ENCODE measurements at regions not wholly inside any gene's neighbourhood (a gene's known extent, or its start where the extent isn't known, plus 50 kb on each side); places are given as distances from the start of the nearest gene placed in this dataset.

- H2AFZ ChIP-seq (ENCODE audit: control insufficient read depth, low read depth, low read length), result no peak overlapping the region
- H3K36me3 ChIP-seq (ENCODE audit: control insufficient read depth in 2 of 2, insufficient read depth in 2 of 2, low read length in 1 of 2), result no peaks in the 10 kb centered on the region
- FAIRE-seq (no peak), DNase-seq (ENCODE audit: low read depth, low spot score) (no peak), ATAC-seq (no peak)
- H3K4me2 ChIP-seq (ENCODE audit: control insufficient read depth, insufficient read depth), result no peak overlapping the region
- ChIA-PET RAD21 (ENCODE audit: unreplicated experiment) (no interaction called here), CTCF (interaction anchor here (0.8 kb wide), 1 partner anchor 189 kb away, joined by 3 read pairs; no protein-coding TSS in a partner anchor), SMC1A (ENCODE audit: uncharacterized antibody, unreplicated experiment) (interaction anchor here (1.1 kb wide), 1 partner anchor 10 kb away, joined by 3 read pairs; no protein-coding TSS in a partner anchor), POLR2A (no interaction called here)
- H4K20me1 ChIP-seq (ENCODE audit: control insufficient read depth, insufficient read depth), result no peaks in the 10 kb centered on the region
- in situ Hi-C loops (cut with MboI), result no loop called here
- H3K9me3 ChIP-seq (replicated peaks; ENCODE audit: control insufficient read depth, insufficient read depth, low read length), result no peaks in the 10 kb centered on the region
- WGBS (ENCODE audit: insufficient coverage, insufficient replicate concordance, low lambda C conversion rate, missing lambda C conversion rate), result 48% methylated on average over 2 of the region's 2 CpGs
- H3K9ac ChIP-seq (ENCODE audit: control insufficient read depth, insufficient read depth, low read length), result no peak overlapping the region
- H3K4me3 ChIP-seq, result no peak overlapping the region
- no peaks in the 10 kb centered on the region for H3K79me2 ChIP-seq (ENCODE audit: control insufficient read depth, insufficient read depth, low read length)
- H3K27ac ChIP-seq (ENCODE audit: control insufficient read depth, insufficient read depth), result no peak overlapping the region
- intact Hi-C loops (cut with micrococcal nuclease; ENCODE audit: unreplicated experiment), result no loop called here
- H3K4me1 ChIP-seq (ENCODE audit: control insufficient read depth, insufficient read depth, low read length), result no peaks in the 10 kb centered on the region
- no peaks in the 10 kb centered on the region for H3K27me3 ChIP-seq (replicated peaks in 1 of 2; ENCODE audit: control insufficient read depth in 2 of 2, insufficient read depth in 2 of 2, low read length in 1 of 2)
- BruUV-seq (replicated peaks), result no TSS peak
- TF ChIP-seq ZBTB11 (CRISPR knock-in tag; IDR thresholded peaks at IDR 0.05) (no peak), RAD51 (IDR thresholded peaks at IDR 0.05) (no peak), STAT3 (IDR thresholded peaks at IDR 0.05; ENCODE audit: low read depth, low read length) (no peak), SPI1 (IDR thresholded peaks at IDR 0.05; ENCODE audit: borderline replicate concordance, insufficient read depth, low read depth, low read length) (no peak), SUZ12 (IDR thresholded peaks at IDR 0.05; ENCODE audit: unreplicated experiment) (no peak), POLR2AphosphoS2 (IDR thresholded peaks at IDR 0.05; ENCODE audit: low read depth, low read length) (no peak), SREBF2 (IDR thresholded peaks at IDR 0.05; ENCODE audit: low read length) (no peak), FOXM1 (IDR thresholded peaks at IDR 0.05; ENCODE audit: low read depth, low read length) (no peak), RELB (IDR thresholded peaks at IDR 0.05; ENCODE audit: low read depth) (no peak), HDGF (IDR thresholded peaks at IDR 0.05) (no peak), ZNF217 (IDR thresholded peaks at IDR 0.05) (no peak), TCF3 (IDR thresholded peaks at IDR 0.05; ENCODE audit: borderline replicate concordance, insufficient read depth, low read depth, low read length) (no peak), EGR1 (IDR thresholded peaks at IDR 0.05; ENCODE audit: borderline replicate concordance in 1 of 2, low read depth in 2 of 2, low read length in 2 of 2) (no peak), CUX1 (IDR thresholded peaks at IDR 0.05; ENCODE audit: insufficient replicate concordance, low read depth, low read length) (no peak), MEF2A (IDR thresholded peaks at IDR 0.05; ENCODE audit: insufficient read depth, low read depth, low read length) (no peak), SIX5 (IDR thresholded peaks at IDR 0.05; ENCODE audit: low read depth, low read length, severe bottlenecking) (no peak)
These were observed 84.1 kb upstream of the HELT start for GRCh38 chr4:184934184-184934583.
